NCI-H446 treated with DMSO at 0.1 percent for 48 hours (cell line): ENCODE measurements at regions not wholly inside any gene's neighbourhood (a gene's known extent, or its start where the extent isn't known, plus 50 kb on each side); places are given as distances from the start of the nearest gene placed in this dataset.
"Not testable (repeated sequence)": the region's sequence is repeated elsewhere in the genome, so short reads cannot be mapped to it uniquely, and the experiment has no call there.

Source experiments
- DNase-seq: peaks from one replicate; lab custom pipeline; 2025; lab: John Stamatoyannopoulos, UW

GRCh38 chr9:108032079-108032478, 542.5 kb upstream of the KLF4 start:
- DNase-seq: not testable (repeated sequence)

- not testable (repeated sequence) for DNase-seq
These were observed 541.7 kb upstream of the KLF4 start for GRCh38 chr9:108031221-108031620.

GRCh38 chr9:108026718-108027117, 537.1 kb upstream of the KLF4 start:
- DNase-seq: not testable (repeated sequence)

DNA sequence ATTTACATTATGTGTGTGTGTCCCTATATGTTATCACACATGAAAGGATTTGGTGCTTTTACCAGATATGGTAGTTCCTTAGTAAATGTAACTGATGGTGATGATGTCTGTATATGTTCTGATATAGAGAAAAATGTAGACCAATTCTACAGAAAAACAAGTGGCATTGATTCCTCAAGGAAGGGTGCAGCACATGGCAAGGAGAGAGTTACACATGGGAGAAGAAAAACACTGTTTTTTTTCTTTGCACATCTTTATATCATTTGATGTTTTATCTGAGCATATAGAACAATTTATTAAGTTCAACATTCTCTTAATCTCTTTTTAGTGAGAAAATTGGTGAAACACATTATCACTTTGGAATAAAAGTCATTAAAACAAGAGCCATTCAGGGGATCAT, 535.0 kb upstream of the KLF4 start:
- no peak for DNase-seq

DNA sequence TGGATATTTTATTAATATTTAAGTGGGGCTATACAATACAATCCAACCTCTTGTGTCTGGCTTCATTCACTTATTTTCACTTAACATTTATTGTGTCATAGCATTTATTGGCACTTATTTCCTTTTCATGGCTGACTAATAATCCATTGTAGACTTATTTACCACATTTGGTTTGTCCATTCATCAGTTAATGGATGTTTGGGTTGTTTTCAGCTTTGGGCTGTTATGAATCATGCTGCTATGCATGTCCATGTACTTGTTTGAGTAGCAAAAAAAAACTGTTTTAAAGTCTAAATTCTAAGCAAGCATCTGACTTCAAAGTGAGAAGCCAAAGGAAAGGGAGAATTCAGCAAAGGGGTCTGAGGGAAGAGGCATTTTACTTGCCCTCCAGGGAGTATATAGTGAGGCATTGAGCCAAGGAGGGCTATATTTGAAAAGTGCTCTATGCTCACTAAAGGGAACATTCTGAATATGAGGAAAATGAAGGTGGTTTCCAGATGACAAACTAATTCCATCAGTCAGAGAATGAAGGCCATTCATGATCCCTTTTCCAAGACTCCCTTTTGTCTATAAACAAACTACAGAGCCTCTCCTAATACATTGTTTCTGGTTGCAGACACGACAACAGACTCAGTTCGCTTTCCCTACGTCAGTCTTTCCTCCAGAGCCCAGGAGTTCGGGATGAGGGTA, 532.8 kb upstream of the KLF4 start:
- DNase-seq: no peak

DNA sequence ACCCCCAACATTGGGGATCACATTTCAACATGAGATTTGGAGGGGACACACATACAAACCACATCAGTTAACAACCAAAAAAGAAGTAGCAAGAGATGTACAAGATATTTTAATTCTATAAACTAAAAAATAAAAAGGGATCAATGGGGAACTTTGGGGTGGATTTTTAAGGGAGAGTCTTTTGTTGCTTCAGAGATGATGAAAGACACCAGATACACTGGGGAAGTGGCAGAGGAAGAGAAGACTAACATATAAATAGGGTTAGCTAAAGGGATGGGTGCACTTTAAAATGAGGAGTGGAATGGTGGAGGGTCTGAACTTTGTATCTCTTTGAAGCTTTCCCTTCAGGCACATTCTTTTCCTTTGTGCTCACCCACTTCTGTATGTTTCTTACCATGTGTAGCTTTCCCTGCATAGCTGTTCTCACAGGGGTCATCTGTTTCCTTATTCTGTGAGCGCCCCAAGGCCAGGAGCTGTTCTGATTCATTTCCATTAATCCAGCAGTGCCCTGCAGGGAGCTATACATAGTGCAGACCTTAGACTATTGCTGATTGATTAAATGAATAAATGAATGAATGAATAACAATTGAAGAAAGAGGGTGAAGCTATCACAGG, 531.6 kb upstream of the KLF4 start:
- DNase-seq: no peak

- no peak for DNase-seq
These were observed 530.3 kb upstream of the KLF4 start for GRCh38 chr9:108019821-108020220.

GRCh38 chr9:108017671-108018070, 528.1 kb upstream of the KLF4 start:
- DNase-seq: no peak

DNA sequence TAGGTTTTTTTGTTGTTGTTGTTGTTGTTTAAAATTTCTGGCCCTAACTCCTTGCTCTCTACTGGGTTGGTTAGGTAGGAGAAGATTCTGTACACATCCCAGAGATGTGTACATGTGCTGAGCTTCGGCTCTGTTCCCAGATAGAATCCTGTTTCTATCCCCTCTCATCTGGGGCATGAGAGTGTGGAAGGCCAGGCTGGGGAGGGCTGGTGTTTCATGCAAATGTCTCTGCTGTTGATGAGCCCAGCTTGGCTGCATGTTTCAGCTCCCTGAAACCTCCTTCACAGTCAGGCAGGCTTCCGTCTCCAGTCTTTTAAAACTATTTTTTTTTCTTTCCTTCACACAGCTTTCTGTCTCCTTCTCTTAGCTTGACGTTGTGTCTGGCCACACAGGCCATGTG, 526.9 kb upstream of the KLF4 start:
- DNase-seq: no peak

- DNase-seq: no peak
These were observed 526.1 kb upstream of the KLF4 start for GRCh38 chr9:108015690-108016089.

DNA sequence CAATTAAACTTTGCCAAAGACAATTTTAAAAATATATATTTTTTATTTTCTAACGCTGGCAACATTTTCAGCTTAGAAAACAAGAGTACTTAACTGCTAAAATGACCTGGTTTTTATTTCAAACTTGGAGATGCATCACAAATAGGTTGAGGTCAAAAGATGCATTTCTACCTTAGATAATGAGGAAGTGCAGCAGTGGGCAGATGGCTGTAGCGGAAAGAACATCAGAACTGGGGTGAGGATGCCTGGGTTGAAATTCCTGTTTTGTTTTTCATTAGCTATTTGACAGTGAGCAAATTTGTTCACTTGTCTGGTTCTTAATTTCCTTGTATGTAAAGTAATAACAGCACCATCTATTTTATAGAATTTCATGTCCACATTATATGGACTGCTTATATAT, 524.8 kb upstream of the KLF4 start:
- no peak for DNase-seq

- no peak for DNase-seq
These were observed 523.5 kb upstream of the KLF4 start for GRCh38 chr9:108012886-108013665.

DNA sequence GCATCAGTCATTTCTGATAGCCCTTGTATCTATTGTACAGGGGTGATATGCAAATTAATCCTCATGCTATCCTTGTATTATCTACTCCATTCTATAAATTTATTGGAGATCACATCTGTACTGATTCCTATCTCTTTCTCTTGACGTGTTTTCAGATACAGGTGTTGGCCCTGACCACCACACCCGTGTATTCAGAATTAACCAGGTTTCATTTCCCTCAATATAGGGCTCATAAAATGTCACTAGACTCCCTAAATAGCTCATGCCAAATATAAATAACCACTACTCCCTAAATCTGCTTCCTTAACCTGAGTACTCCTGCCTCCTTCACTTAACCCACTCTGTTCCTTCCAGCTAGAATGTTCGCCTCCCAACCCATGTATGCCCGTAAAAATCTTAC, 522.8 kb upstream of the KLF4 start:
- no peak for DNase-seq

- no peak for DNase-seq
These were observed 514.0 kb upstream of the KLF4 start for GRCh38 chr9:108003526-108003925.

GRCh38 chr9:108002371-108002956, 512.9 kb upstream of the KLF4 start:
- DNase-seq: no peak

- DNase-seq: no peak
These were observed 511.7 kb upstream of the KLF4 start for GRCh38 chr9:108001237-108001636.

DNA sequence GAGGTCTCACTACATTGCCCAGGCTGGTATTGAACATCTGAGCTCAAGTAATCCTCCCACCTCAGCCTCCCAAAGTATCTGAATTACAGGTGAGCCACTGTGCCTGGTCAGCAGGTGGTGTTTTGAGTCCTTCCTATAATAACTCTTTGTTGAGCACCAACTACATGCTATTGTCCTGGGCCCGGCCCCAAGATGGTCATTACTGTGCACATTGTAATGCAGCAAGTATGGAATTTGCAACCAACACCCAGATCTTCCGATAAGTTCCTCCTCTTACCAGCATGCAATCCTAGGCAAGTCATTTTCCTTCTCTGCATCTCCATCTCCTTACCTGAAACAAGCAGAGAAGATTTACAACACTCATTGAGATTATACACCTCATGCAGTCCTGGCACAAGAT, 510.3 kb upstream of the KLF4 start:
- no peak for DNase-seq

DNA sequence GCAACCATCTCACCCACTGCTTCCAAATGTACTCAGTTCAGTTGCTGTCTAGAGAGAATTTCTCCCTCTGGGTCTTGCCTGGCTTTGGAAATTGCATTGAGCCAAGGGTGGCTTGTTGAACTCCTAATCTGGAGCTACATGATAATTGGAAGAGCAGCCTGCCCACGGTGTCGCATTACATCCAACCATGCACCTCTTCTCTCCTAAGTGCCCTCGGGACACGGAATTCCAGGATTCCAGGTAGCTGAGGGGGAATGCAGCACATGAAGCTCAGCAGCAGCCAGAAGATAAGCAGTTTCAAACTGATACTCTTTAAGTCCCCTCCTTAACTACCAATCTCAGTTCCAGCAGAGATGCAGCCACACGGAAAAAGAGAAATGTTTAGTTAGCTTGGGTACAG, 509.4 kb upstream of the KLF4 start:
- no peak for DNase-seq

DNA sequence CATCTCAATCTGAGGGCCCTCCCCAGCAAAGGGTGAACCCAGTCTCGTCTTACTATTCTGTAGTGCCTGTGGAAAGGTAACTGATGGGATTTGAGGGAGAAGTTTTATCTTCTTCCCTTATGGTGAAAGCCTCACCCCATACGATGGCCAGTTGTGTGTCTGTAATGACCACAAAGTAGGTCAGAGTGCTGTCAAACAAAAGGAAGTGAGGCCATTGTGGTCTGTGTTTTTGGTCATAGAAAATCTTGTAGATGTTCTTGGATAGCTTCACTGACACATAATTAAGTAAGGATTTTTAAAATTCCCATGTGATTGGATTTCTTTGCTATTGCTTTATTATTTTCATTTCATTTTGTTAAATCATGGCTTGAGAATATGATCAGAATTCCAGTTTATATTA, 505.1 kb upstream of the KLF4 start:
- no peak for DNase-seq

DNA sequence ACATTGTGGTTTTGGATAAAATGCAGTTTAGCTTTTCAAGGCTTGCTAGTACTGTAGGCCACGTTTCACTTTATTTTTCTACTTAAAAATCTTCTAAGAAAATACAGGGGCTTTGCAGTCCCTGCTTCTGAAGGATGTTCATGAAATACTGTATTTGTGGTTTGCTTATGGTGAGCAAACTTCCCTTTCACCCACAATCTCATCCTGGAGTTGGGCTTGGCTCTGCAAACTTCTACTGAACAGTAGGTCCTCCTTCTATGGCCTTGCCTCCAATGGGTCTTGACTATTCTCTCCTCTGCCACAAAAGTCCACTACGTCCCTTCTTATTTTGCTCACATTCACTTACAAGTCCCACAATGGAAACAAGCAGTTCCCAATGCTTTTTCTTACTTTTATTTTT, 502.7 kb upstream of the KLF4 start:
- DNase-seq: no peak

GRCh38 chr9:107991581-107991980, 502.0 kb upstream of the KLF4 start:
- DNase-seq: no peak

GRCh38 chr9:107989544-107989943, 500.0 kb upstream of the KLF4 start:
- no peak for DNase-seq

GRCh38 chr9:107989099-107989498, 499.5 kb upstream of the KLF4 start:
- no peak for DNase-seq
